K562 (cell line): ENCODE measurements at regions not wholly inside any gene's neighbourhood (a gene's known extent, or its start where the extent isn't known, plus 50 kb on each side); places are given as distances from the start of the nearest gene placed in this dataset.

Source experiments
- ATAC-seq: fragments of 200-7000 bp; cut with Tn5 transposase; 3 replicates; pipeline ENCODE4 v1.9.1; 2020; ENCODE audit warnings: moderate library complexity
- BruUV-seq: library from RNA; stranded (reverse); fragments of 400-500 nt; replicated peaks from 2 replicates; lab custom pipeline; 2021; lab: Mats Ljungman, UMichigan
- CTCF ChIA-PET: fragments of 300-600 bp; formaldehyde crosslinking; extraction: SDS; loops from one replicate; lab custom pipeline; 2021; ENCODE audit warnings: low intra/inter-chr PET ratio; lab: Yijun Ruan, JAX
- POLR2A ChIA-PET: fragments of 300-600, 350-650 bp; sonication (Branson Sonifier 250); formaldehyde crosslinking; extraction: SDS; loops from one replicate; lab custom pipeline; 2021; ENCODE audit warnings: antibody characterized with exemption, inconsistent platforms; lab: Yijun Ruan, JAX
- DNase-seq, 4 experiments: peaks; one replicate each; pipeline versions ENCODE4 v3.0.0 to v3.0.0-alpha.2; 2011 to 2018; ENCODE audit warnings: low spot score in 3 of 4, mixed read lengths in 3 of 4; ENCODE audit errors: extremely low read depth in 1 of 4
- FAIRE-seq: peaks from 2 replicates; lab custom pipeline; 2011; peaks lifted over from hg19 to GRCh38; lab: Jason Lieb, UNC
- H2AFZ ChIP-seq: 2 replicates; pipeline ENCODE4 v1.6.0; 2011; ENCODE audit warnings: low read depth, low read length, control low read depth, inconsistent platforms
- H3K27ac ChIP-seq: fragments of 200-600 bp; 3 replicates; pipeline ENCODE4 v1.8.0; 2011; ENCODE audit warnings: low read depth, mild to moderate bottlenecking, control low read depth, inconsistent platforms, low read length, moderate library complexity, mixed read lengths; ENCODE audit errors: extremely low read depth
- H3K27me3 ChIP-seq, 2 experiments: fragments of 300-600 bp in 1 of 2; 2 replicates in 1 of 2; 3 replicates in 1 of 2; pipeline versions ENCODE4 v1.6.0 to v1.8.0; 2011; ENCODE audit warnings: inconsistent platforms in 2 of 2, low read length in 2 of 2, mild to moderate bottlenecking in 1 of 2, mixed read lengths in 1 of 2, moderate library complexity in 1 of 2; ENCODE audit not compliant: control insufficient read depth in 2 of 2, insufficient read depth in 2 of 2
- H3K36me3 ChIP-seq: fragments of 300-600 bp; 3 replicates; pipeline ENCODE4 v1.8.0; 2011; ENCODE audit warnings: mild to moderate bottlenecking, low read length, inconsistent platforms; ENCODE audit not compliant: control insufficient read depth, insufficient read depth
- H3K4me1 ChIP-seq, 2 experiments: fragments of 200-600 bp in 1 of 2; replicated peaks in 1 of 2; 2 replicates in 1 of 2; 3 replicates in 1 of 2; pipeline versions ENCODE4 v1.5.1 to v1.8.0; 2011; ENCODE audit warnings: inconsistent platforms in 2 of 2, low read length in 2 of 2, mild to moderate bottlenecking in 1 of 2, mixed read lengths in 1 of 2, moderate library complexity in 1 of 2; ENCODE audit not compliant: control insufficient read depth in 2 of 2, insufficient read depth in 2 of 2
- H3K4me2 ChIP-seq: 2 replicates; pipeline ENCODE4 v1.6.1; 2011; ENCODE audit warnings: low read length, control low read depth, inconsistent platforms, mixed read lengths; ENCODE audit not compliant: insufficient read depth
- H3K4me3 ChIP-seq: fragments of 200-600 bp; sonication (generic), shearing (Covaris generic); 2 replicates; pipeline ENCODE4 v1.5.1; 2016; ENCODE audit warnings: control low read depth, inconsistent platforms
- H3K79me2 ChIP-seq: fragments of 200-600 bp; 3 replicates; pipeline ENCODE4 v1.8.0; 2011; ENCODE audit warnings: low read length, inconsistent platforms; ENCODE audit not compliant: control insufficient read depth, insufficient read depth
- H3K9ac ChIP-seq, 2 experiments: 2 replicates each; pipeline versions ENCODE4 v1.6.0 to v1.6.1; 2011; ENCODE audit warnings: low read depth in 2 of 2, low read length in 2 of 2, control low read depth in 1 of 2, inconsistent platforms in 1 of 2, mild to moderate bottlenecking in 1 of 2, mixed read lengths in 1 of 2; ENCODE audit not compliant: insufficient read depth in 1 of 2
- H3K9me1 ChIP-seq: one replicate; pipeline ENCODE4 v1.6.0; 2011; ENCODE audit warnings: inconsistent platforms, mild to moderate bottlenecking, low read length, moderate library complexity; ENCODE audit not compliant: control insufficient read depth, insufficient read depth
- H3K9me3 ChIP-seq: replicated peaks from 2 replicates; pipeline ENCODE4 v1.5.1; 2011; ENCODE audit warnings: low read depth, low read length, inconsistent platforms; ENCODE audit not compliant: control insufficient read depth, insufficient read depth
- H4K20me1 ChIP-seq: replicated peaks from 2 replicates; pipeline ENCODE4 v1.6.1; 2011; ENCODE audit warnings: low read length, inconsistent platforms, mixed read lengths; ENCODE audit not compliant: control insufficient read depth, insufficient read depth
- CHD2 ChIP-seq: IDR thresholded peaks from 2 replicates; pipeline ENCODE4 v1.6.1; 2011; ENCODE audit warnings: low read depth, low read length
- E4F1 ChIP-seq: fragments of 250-450 bp; sonication (Bioruptor Pico); IDR thresholded peaks from 2 replicates; pipeline ENCODE4 v1.5.0; 2021; ENCODE audit warnings: mild to moderate bottlenecking, borderline replicate concordance
- EP300 ChIP-seq: IDR thresholded peaks from 2 replicates; pipeline ENCODE4 v1.6.1; 2012; ENCODE audit warnings: low read length, improper control_type of control experiment
- ETS2 ChIP-seq: IDR thresholded peaks from 2 replicates; pipeline ENCODE4 v1.6.1; 2016; ENCODE audit warnings: borderline replicate concordance, missing genetic modification characterization, mild to moderate bottlenecking, moderate library complexity, missing compliant biosample characterization; ENCODE audit not compliant: poor library complexity, severe bottlenecking
- HCFC1 ChIP-seq: IDR thresholded peaks from 2 replicates; pipeline ENCODE4 v1.6.1; 2012; ENCODE audit warnings: low read depth, low read length, improper control_type of control experiment
- MAZ ChIP-seq, 2 experiments: fragments of 450-650 bp in 1 of 2; sonication (generic) in 1 of 2; formaldehyde crosslinking; IDR thresholded peaks in 1 of 2; conservative IDR thresholded peaks in 1 of 2; 2 replicates each; pipeline versions ENCODE4 v1.4.0 to v1.5.0; 2020; ENCODE audit warnings: mild to moderate bottlenecking in 1 of 2, missing genetic modification reagents in 1 of 2
- SIN3A ChIP-seq, 2 experiments: fragments of 150-350 bp in 1 of 2; IDR thresholded peaks; 2 replicates each; pipeline ENCODE4 v1.6.1; 2011 to 2016; ENCODE audit warnings: borderline replicate concordance in 2 of 2, low read depth in 2 of 2, low read length in 2 of 2, mild to moderate bottlenecking in 2 of 2, moderate library complexity in 2 of 2; ENCODE audit not compliant: control insufficient read depth in 1 of 2
- YY1 ChIP-seq, 3 experiments: IDR thresholded peaks; 2 replicates each; pipeline ENCODE4 v1.6.1; 2011; ENCODE audit warnings: low read length in 2 of 3, mild to moderate bottlenecking in 2 of 3, moderate library complexity in 2 of 3, borderline replicate concordance in 1 of 3, control low read depth in 1 of 3, low read depth in 1 of 3; ENCODE audit not compliant: insufficient read depth in 3 of 3, insufficient replicate concordance in 2 of 3, control insufficient read depth in 1 of 3, insufficient read length in 1 of 3; ENCODE audit errors: extremely low read depth in 1 of 3
- ZC3H8 ChIP-seq: fragments of 450-650 bp; IDR thresholded peaks from 2 replicates; pipeline ENCODE4 v1.6.1; 2017
- ZNF133 ChIP-seq: fragments of 250-450 bp; sonication (Bioruptor Pico); IDR thresholded peaks from 2 replicates; pipeline ENCODE4 v1.4.0; 2020; ENCODE audit warnings: mild to moderate bottlenecking
- ZNF445 ChIP-seq: fragments of 250-450 bp; sonication (Bioruptor Pico); IDR thresholded peaks from 2 replicates; pipeline ENCODE4 v1.4.0; 2020; ENCODE audit warnings: low read depth, mild to moderate bottlenecking, moderate library complexity
- WGBS: fragments of 100-300 bp; shearing (Covaris generic); methylation state at CpG from one replicate; pipeline ENCODE4 v1.1.6; 2016; ENCODE audit warnings: low coverage, mixed read lengths; ENCODE audit not compliant: insufficient coverage; ENCODE audit errors: missing lambda C conversion rate; 5-methylcytosine and 5-hydroxymethylcytosine counted together
- in situ Hi-C: fragments of 300-500 bp; cut with MboI; formaldehyde crosslinking; loops from 4 replicates; pipeline ENCODE4 v1.15.0; 2018; ENCODE audit warnings: inconsistent platforms, mixed read lengths
- intact Hi-C: fragments of 100-400 bp; cut with micrococcal nuclease; formaldehyde crosslinking; loops from 2 replicates; pipeline ENCODE4 v1.14.2; 2022

GRCh38 chr2:57878866-57879210 is 167.8 kb upstream of the VRK2 start:
- ChIA-PET POLR2A (no interaction called here), CTCF (no interaction called here)
- no peaks in the 10 kb centered on the region for H3K9me3 ChIP-seq
- no peaks in the 10 kb centered on the region for H3K36me3 ChIP-seq
- no peak for DNase-seq
- no peak overlapping the region for H3K9ac ChIP-seq
- FAIRE-seq, result no peak
- no peaks in the 10 kb centered on the region for H3K4me1 ChIP-seq
- no peaks in the 10 kb centered on the region for H3K79me2 ChIP-seq
- H3K27ac ChIP-seq, result no peak overlapping the region
- no TSS peak for BruUV-seq
- 15% methylated on average over 2 of the region's 2 CpGs for WGBS
- in situ Hi-C loops, result no loop called here
- H2AFZ ChIP-seq, result no peak overlapping the region
- no peak overlapping the region for H3K4me3 ChIP-seq
- intact Hi-C loops, result no loop called here
- H3K4me2 ChIP-seq, result no peak overlapping the region
- no peaks in the 10 kb centered on the region for H3K27me3 ChIP-seq
- no peaks in the 10 kb centered on the region for H4K20me1 ChIP-seq
- no peak; the same call in 2 of the 3 replicates for ATAC-seq
- H3K9me1 ChIP-seq, result no peaks in the 10 kb centered on the region
- no peak for TF ChIP-seq SIN3A (IDR thresholded peaks at IDR 0.05; ENCODE audit: borderline replicate concordance in 2 of 2, control insufficient read depth in 1 of 2, low read depth in 2 of 2, low read length in 2 of 2)
- TF ChIP-seq ZNF445, result no peak
- TF ChIP-seq ZNF133 (CRISPR knock-in tag), result no peak
- no peak for TF ChIP-seq ETS2 (tag)
- TF ChIP-seq E4F1 (CRISPR knock-in tag), result no peak
- TF ChIP-seq CHD2, result no peak
- no peak for TF ChIP-seq YY1 (IDR thresholded peaks at IDR 0.05; ENCODE audit: borderline replicate concordance in 1 of 3, control insufficient read depth in 1 of 3, extremely low read depth in 1 of 3, insufficient read depth in 3 of 3, insufficient read length in 1 of 3, insufficient replicate concordance in 2 of 3, low read depth in 1 of 3, low read length in 2 of 3)
- no peak for TF ChIP-seq HCFC1
- TF ChIP-seq ZC3H8, result no peak
- no peak for TF ChIP-seq EP300
- no peak for TF ChIP-seq MAZ (CRISPR knock-in tag; conservative IDR thresholded peaks at IDR 0.05 in 1 of 2, IDR thresholded peaks at IDR 0.05 in 1 of 2)
